Caki2 (cell line): ENCODE measurements at regions not wholly inside any gene's neighbourhood (a gene's known extent, or its start where the extent isn't known, plus 50 kb on each side); places are given as distances from the start of the nearest gene placed in this dataset.
A peak's percentile ranks its signal among the peaks of the same experiment; 100 is the strongest.
"Not testable (repeated sequence)": the region's sequence is repeated elsewhere in the genome, so short reads cannot be mapped to it uniquely, and the experiment has no call there.

Source experiments
- DNase-seq: peaks from one replicate; pipeline ENCODE4 v3.0.0-alpha.2; 2015; ENCODE audit warnings: low read depth
- in situ Hi-C: cut with HindIII; loops from 2 replicates; pipeline ENCODE4 v1.10.0; 2016; ENCODE audit warnings: low sequenced_read_pairs, low pct_unique_long_range_greater_than_20kb, mixed read lengths

DNA sequence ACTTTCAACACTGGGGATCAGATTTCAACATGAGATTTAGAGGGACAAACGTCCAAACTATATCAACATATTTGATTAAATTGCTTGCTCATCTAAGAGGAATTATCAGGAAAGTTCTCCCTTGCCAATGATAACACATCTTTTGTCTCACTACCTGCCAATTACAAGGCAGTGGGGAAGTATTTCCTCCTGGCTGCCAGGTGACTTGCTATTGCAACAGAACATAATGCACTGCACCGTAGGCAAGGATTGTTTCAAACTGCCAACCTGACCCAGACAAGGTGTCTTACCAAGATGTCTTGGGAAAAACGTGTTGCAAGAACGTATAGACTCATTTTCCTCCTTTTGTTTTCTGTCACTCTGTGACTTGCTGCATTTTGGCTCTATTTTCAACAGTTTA is 711.6 kb downstream of the METTL15 start:
- no peak for DNase-seq
- in situ Hi-C loops, result no loop called here

DNA sequence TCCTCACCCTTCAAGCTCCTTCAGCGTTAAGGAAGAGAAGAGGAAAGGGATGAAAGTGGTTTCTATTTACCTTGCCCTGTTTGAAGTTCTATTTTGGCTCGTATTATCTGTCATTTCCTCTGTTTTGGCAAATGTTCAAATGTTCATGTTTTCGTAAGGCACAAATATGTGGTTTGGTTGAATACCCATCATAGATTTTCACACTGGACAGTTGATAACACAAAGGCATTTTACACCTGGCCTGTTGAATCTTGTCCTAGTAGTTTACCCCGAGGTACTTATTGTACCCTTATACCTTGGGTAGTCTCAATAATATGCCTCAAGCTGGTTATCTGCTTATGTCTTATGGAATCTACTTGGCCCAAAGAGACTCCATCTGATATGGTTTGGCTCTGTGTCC is 706.9 kb downstream of the METTL15 start:
- DNase-seq, result no peak
- in situ Hi-C loops, result no loop called here

DNA sequence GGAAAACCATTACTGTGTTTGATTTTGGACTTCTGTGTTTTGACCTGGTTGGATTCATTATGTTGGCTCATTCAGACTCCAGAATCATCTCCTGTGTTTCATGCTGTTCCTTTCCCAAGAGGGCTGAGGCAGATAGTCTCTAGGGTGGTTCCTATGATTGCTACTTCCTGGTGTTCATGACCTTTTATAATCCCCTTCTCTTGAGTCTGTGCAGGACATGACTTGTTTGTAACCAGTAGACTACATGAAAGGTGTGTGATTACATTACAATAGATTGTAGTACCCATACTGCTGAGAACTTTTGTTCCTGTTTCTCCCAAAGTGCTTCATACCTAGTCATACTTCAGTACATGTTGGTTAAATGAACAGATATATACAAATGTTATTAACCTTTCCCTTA is 700.6 kb downstream of the METTL15 start:
- no peak for DNase-seq
- in situ Hi-C loops, result no loop called here

DNA sequence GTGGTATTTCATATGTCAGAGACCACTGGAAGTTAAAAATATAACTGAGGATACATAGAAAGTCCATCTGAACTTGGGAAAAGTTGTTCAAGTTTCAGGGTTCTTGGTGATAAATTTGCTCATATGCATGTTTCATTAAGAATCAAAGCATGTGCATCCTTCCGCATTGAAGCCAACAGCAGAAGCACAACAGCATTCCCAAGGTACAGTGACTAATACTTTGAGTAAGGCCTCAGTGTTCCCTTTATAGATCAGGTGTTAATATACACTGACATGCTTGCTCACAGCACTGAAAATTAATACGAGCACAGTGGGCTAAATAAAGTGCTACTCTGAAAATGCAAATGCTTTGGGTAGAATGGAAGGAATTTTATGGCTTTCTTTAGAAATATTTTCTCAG is 691.1 kb downstream of the METTL15 start:
- in situ Hi-C loops, result no loop called here
- DNase-seq, result no peak

DNA sequence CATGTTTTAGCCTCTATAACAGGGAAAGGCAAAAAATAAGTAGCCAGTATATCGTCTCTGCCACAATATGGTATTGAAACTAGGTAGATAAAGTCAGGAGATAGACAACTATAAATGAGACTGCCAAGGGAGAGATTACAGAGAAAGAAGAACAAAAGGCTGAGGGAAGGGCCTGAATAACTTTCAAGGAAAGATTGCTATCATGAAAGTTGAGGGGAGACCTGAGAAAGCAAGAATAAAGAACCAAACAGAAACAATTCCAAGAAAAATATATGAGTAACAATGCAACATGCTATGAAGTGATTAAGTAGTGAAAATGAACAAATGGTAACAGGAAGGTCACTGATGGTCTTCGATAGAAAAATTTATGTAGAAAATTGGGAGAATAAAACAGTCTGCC is 690.1 kb downstream of the METTL15 start:
- in situ Hi-C loops, result no loop called here
- no peak for DNase-seq

DNA sequence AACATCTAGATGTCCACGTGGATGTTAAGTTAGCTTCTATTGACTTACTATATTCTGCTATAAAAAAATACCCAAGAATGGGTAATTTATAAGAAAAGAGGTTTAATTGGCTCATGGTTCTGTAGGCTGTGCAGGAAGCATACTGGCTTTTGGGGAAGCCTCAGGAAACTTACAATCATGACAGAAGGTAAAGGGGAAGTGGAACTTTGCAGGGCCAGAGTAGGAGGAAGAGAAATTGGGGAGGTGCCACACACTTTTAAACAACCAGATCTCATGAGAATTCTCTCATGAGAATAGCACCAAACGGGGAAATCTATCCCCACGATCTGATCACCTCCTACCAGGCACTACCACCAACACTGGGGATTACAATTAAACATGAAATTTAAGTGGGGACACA is 689.3 kb downstream of the METTL15 start:
- DNase-seq, result no peak

DNA sequence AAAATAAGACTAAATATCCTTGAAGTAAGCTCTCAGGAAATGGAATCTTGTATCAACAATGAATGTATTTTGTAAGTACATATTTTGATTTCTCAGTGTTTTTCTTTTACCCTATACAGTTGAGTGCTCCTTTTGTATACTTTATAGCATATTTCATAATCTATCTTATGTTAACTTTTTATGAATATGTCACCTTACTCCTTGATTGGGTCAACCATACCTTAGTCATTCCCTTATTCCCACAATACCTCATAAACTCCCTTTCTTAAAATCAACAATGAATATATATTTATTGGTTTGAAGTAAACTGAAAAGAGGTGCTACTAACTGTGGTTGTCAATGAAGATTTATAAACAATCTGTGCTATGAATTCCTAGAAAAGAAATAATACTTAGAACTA is 686.2 kb downstream of the METTL15 start:
- DNase-seq, result no peak
- in situ Hi-C loops, result no loop called here

More for the DNA sequence above, 689.3 kb downstream of the METTL15 start:
- in situ Hi-C loops, result no loop called here

DNA sequence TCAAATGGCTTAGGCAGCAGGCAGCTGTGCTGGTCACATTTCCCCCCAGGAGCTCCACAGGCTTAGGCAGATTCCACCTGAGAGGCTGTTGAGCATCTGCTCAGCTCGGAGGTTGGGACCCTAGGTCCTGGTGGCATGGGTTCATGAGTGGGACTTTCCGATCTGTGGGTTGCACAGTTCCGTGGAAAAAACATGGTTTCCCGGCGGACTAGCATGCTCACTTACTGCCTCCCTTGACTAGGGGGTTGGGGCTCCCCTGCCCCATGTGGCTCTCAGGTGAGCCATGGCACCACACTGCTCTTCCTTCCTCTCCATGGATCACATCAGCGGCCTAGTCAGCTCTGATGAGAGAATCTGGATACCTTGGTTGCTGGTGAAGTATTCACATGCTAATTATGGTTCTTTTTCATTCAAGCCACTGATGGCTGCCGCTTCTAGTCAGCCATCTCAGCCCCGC is 685.1 kb downstream of the METTL15 start:
- in situ Hi-C loops, result no loop called here
- DNase-seq, result no peak

DNA sequence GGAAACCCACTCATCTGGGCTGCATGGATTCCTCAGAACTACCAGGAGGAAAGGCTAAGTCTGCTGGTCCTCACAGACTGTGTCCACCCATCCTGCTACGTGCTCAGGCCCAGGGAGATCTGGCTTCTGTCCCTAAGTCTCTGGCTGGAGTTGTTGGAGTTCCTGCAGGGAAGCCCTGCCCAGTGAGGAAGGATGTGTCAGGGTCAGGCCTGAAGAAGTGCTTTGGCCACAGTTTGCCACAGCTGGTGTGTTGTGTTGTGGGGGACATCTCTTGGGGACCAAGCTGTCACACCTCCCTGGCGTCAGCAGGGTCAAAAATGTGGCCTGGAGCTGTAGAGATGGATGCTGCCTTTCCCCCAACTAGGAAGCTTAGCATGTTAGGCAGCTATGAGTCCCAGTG is 684.7 kb downstream of the METTL15 start:
- in situ Hi-C loops, result no loop called here
- no peak for DNase-seq

DNA sequence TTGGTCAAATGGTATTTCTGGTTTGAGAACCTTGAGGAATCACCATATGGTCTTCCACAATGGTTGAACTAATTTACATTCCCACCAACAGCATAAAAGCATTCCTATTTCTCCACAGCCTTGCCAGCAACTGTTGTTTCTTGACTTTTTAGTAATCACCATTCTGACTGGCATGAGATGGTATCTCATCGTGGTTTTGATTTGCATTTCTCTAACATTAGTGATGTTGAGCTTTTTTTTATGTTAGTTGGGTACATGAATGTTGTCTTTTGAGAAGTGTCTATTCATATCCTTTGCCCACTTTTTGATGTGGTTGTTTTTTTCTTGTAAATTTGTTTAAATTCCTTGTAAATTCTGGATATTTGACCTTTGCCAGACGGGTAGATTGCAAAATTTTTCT is 679.7 kb downstream of the METTL15 start:
- in situ Hi-C loops, result not testable (repeated sequence)
- DNase-seq, result peak; percentile 3

DNA sequence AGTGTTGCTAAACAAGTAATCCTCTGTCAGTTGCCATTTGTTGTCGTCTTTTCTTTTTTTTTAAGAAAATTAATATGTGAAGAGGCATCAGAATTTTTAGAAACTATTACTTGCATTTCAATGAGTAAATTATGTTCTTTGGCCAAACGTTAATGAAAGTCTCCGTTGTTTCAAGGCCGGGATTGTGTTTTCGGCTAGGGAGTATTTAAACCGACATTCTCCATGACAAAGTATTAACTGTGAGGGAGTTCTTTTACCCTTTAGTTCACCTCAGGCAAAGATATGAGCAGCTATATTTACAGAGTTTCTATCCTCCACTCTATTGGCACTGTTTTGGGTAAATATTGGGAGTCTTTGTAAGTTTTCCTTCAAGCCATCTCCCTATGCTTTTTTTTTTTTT is 668.9 kb downstream of the METTL15 start:
- in situ Hi-C loops, result no loop called here

DNA sequence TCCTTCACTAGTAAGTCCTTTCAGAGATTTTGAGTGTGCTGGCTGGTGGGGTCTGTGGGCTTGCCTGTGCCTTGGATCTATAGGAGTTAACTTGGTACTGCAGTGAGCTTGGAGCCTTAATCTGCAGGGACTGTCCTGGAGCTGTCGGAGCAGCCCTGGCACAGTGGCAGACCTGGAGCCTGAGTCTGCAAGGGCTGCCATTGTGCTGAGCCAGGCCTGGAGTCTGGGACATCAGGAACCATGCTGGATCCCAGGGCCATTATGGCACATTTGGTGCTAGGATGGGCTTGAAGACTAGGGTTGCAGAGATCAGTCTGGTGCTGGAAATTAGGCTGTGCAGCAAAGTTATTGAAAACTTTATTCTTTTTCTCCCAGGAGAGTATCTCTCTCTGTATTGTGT is 665.4 kb downstream of the METTL15 start:
- in situ Hi-C loops, result no loop called here
- no peak for DNase-seq

More for the DNA sequence above, 668.9 kb downstream of the METTL15 start:
- DNase-seq, result no peak

DNA sequence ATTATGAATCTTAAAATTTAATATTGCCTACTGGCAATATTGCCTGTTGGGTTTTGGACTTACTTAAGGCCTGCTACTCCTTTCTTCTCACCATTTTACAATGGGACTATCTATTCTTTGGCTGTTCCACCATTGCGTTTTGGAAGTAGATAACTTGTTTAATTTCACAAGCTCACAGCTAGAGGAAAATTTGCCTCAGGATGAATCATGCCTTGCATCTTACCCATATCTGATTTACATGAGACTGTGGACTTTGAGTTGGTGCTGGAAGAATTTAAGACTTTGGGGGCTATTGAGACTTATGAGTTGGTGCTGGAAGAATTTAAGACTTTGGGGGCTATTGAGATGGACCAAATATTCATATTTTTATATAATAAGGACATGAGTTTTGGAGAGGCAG is 662.6 kb downstream of the METTL15 start:
- in situ Hi-C loops, result no loop called here
- no peak for DNase-seq

DNA sequence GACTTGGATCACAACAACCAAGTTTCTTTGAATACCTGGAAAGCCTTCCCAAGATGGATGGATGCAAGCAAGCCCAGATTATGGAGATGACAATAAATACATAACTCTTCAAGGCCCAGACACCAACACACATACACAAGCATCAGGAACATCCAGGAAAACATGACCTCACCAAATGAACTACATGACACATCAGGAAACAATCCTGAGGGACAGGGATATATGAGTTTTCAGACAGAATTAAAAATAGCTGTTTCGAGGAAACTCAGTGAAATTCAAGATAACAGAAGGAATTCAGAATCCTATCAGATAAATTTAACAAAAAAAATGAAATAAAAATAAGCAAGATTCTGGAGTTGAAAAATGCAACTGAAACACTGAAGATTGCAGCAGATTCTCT is 659.4 kb downstream of the METTL15 start:
- no peak for DNase-seq

DNA sequence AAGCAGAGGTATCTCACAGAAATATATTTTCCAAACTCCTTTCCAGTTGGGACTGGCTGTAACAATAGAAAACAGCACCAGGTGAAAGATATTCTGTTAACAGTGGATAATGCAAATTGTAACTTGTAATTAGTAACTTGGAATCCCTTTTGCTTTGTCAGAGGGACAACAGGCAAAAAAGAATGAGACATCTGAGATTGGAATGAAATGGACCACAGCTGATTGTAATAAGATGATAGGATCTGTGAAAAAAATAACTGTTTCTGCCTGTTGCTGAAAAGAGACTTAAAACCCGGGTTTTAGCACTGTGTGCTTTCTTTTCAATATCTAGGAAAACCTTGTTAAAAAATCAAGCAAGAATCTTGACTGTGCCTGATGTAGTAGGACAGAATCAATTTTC is 655.7 kb downstream of the METTL15 start:
- DNase-seq, result no peak
- in situ Hi-C loops, result no loop called here

More for the DNA sequence above, 659.4 kb downstream of the METTL15 start:
- in situ Hi-C loops, result no loop called here

DNA sequence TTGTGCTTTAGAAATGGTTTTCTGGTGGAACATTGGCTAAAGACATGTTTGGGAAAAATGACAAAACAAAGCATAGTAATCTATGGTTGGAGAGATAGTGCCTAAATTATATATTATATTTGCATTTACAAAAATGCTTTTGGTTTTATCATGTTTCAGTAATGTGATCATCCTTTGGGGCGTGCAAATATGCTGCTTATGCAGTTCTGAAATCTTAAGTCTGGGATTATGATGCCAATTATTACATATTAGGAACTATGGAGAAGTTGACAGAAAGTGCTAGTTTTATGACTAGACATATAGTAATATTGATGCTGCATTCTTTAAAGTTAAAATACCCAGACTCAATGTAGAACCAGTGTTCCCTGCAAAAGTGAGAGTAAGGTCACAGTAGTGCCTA is 655.0 kb downstream of the METTL15 start:
- DNase-seq, result no peak
- in situ Hi-C loops, result no loop called here

DNA sequence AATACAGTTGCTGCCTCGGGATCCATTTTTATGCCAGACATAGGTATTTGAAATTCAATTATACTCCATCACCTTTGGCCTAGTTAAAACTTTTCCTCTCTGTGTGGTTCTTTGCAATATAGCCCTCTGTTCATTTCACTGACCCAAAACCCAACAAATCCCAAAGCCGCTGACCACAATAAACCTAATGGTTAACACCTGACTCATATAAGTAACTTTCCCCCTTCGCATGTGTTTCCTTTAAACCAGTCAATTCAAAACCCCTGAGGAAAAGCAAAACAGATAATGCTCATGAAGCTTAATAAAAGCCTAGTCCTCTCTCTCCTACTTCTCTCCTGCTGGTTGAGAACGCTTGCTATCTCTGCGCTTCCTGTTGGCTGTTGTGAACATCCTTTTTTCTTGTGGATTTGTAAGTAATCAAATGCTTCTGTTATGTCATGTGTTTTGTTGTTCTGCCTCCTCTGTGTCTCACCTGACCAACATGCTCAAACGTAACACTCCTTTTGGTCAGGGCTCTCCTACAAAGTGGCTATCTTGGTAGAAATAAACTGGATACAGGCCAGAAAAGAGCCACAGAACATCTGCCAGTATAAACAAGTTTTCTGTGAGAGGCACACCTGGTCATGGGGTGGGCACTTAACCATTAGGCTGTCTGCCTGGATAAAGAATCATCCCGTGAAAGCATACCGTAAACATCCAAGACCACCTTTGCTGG is 652.6 kb downstream of the METTL15 start:
- in situ Hi-C loops, result no loop called here
- DNase-seq, result peak; percentile 43

DNA sequence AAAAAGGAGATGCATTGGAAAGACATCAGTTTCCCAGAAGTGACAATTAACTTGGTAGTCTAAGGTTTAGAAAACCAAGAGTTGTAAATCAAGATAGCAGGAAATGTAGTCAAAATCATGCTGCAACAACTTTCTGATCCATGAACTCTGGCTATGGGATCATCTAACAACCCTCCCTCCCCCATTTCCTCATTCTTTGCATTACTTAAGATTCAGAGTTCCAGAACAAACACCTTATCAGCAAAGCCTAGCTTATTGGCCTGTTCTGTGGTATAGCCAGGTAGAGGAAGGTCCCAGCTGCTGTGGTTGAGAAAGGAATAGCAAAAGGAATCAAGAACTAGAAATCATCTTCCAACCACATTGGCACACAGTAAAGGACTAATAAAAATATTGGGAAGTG is 651.1 kb downstream of the METTL15 start:
- in situ Hi-C loops, result no loop called here
- DNase-seq, result peak; percentile 47

DNA sequence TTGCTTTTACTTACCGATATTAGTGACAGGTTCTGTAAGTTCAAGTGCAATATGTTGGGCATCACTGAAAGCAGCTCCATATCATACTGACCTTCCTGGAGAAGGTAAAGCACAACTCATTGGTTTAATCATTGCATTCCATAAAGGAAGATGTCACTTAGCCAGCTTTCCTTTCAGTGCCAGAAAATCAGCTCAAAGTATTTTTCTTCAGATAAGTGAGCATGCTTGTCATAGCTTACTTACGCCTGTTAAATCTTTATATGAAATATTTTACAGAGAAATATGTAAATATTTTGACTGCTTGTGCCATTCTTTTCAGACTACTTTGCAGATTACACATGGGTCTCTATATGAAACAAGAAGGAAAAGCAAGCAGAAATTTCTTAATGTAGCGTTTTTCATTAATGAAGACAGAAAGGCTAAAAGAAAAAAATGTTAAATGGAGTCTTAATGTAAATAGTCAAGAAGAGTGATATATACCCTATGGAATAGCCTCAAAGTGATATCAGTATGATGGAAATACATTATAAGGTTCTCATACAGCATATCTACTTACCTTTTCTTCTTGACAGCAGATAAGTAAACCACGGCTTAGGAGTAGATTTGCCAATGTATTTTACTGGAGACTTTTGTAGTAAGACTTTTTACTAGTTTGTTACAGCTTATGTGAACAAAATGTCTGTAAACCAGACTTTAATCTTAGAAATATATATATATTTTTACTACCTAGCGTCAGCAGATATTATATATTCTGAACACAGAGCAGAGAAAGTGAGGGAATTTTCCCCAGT is 649.7 kb downstream of the METTL15 start:
- peak; percentile 20 for DNase-seq
- in situ Hi-C loops, result no loop called here

DNA sequence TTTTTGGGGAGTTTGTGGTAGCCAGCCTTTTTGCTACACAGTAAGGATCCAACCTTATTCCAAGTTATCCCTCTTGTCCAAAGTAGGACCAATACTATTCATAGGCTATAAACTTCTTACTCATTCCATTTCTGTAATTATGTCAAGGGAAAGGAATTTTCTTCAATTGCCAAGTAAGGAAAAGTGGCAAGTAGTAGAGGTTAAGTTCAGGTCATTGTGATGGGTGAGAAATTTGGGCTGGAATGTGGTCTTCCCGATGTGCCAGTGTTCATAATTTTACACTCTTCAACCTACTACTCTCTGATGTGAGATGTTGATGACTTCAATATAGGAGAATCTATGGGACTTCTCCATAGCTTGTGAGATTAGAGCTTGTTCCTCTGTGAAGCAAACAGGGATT is 648.8 kb downstream of the METTL15 start:
- peak; percentile 56 for DNase-seq
- in situ Hi-C loops, result no loop called here
